ENCODE measurements at regions not wholly inside any gene's neighbourhood (a gene's known extent, or its start where the extent isn't known, plus 50 kb on each side); places are given as distances from the start of the nearest gene placed in this dataset.

GRCh38 chr7:26044320-26044719, 107.7 kb upstream of the NFE2L3 start:
- Histone ChIP-seq H3K27me3 (ENCODE audit: insufficient read depth, low read length, poor library complexity) (no peaks in the 10 kb centered on the region), H3K56ac (ENCODE audit: low read length) (no peak overlapping the region), H3K4ac (ENCODE audit: low read depth, low read length) (no peak overlapping the region), H4K5ac (ENCODE audit: low read length) (no peak overlapping the region), H2AK5ac (ENCODE audit: low read length) (no peak overlapping the region), H2BK120ac (ENCODE audit: low read depth, low read length) (no peak overlapping the region), H3K36me3 (ENCODE audit: control insufficient read depth, insufficient read depth, low read length) (no peaks in the 10 kb centered on the region), H3K4me1 (ENCODE audit: control insufficient read depth, low read depth, low read length) (no peaks in the 10 kb centered on the region), H3K79me2 (ENCODE audit: control insufficient read depth, insufficient read depth, low read length) (no peaks in the 10 kb centered on the region), H2BK5ac (ENCODE audit: low read length) (no peak overlapping the region), H3K79me1 (ENCODE audit: low read length) (no peaks in the 10 kb centered on the region), H4K8ac (ENCODE audit: low read depth, low read length) (no peak overlapping the region), H3K18ac (ENCODE audit: low read length) (no peak overlapping the region), H3K4me3 (ENCODE audit: low read length) (no peak overlapping the region), H3K9ac (ENCODE audit: low read length) (no peak overlapping the region), H3K4me2 (ENCODE audit: low read length) (no peak overlapping the region), H3K23ac (ENCODE audit: low read length) (no peak overlapping the region), H3K27ac (ENCODE audit: low read depth, low read length) (no peak overlapping the region), H2BK15ac (replicated peaks; ENCODE audit: low read depth) (no peak overlapping the region)
- no peak for DNase-seq
- no CpG with 5 or more reads among the region's 5 CpGs for WGBS (ENCODE audit: extremely low coverage, insufficient coverage, low lambda C conversion rate)

DNA sequence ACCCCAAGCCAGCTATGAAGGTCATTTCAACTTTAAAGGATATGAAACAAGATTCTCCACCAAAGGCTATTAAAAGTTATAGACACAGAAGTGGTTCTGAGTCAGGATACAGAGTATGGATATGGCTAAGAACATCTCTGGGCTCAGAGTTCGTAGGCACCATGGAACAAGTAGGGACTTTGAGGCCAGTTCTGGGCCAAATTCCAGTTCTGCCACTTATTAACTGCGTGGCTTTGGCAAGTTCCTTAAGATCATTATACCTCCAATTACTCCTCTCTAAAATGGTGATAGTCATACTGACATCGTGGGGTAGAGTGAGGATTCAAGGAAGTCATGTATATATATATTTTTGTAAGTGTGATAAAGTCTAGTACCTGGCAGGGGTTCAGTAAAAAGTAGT, 105.8 kb upstream of the NFE2L3 start:
- H3K27me3 ChIP-seq (ENCODE audit: insufficient read depth, low read length, poor library complexity) = no peaks in the 10 kb centered on the region
- H2BK5ac ChIP-seq (ENCODE audit: low read length) = no peak overlapping the region
- no peak overlapping the region for H3K56ac ChIP-seq (ENCODE audit: low read length)
- H2BK120ac ChIP-seq (ENCODE audit: low read depth, low read length) = no peak overlapping the region
- H3K4me3 ChIP-seq (ENCODE audit: low read length) = no peak overlapping the region
- no peaks in the 10 kb centered on the region for H3K79me2 ChIP-seq (ENCODE audit: control insufficient read depth, insufficient read depth, low read length)
- no peak overlapping the region for H3K4me2 ChIP-seq (ENCODE audit: low read length)
- no peak overlapping the region for H3K18ac ChIP-seq (ENCODE audit: low read length)
- no peaks in the 10 kb centered on the region for H3K4me1 ChIP-seq (ENCODE audit: control insufficient read depth, low read depth, low read length)
- no peak overlapping the region for H3K4ac ChIP-seq (ENCODE audit: low read depth, low read length)
- no peak overlapping the region for H4K8ac ChIP-seq (ENCODE audit: low read depth, low read length)
- no peak overlapping the region for H3K23ac ChIP-seq (ENCODE audit: low read length)
- no CpG with 5 or more reads among the region's 3 CpGs for WGBS (ENCODE audit: extremely low coverage, insufficient coverage, low lambda C conversion rate)
- no peak overlapping the region for H3K27ac ChIP-seq (ENCODE audit: low read depth, low read length)
- DNase-seq = no peak
- no peaks in the 10 kb centered on the region for H3K36me3 ChIP-seq (ENCODE audit: control insufficient read depth, insufficient read depth, low read length)
- H4K5ac ChIP-seq (ENCODE audit: low read length) = no peak overlapping the region
- no peak overlapping the region for H3K9ac ChIP-seq (ENCODE audit: low read length)
- no peak overlapping the region for H2AK5ac ChIP-seq (ENCODE audit: low read length)
- no peaks in the 10 kb centered on the region for H3K79me1 ChIP-seq (ENCODE audit: low read length)
- H2BK15ac ChIP-seq (replicated peaks; ENCODE audit: low read depth) = no peak overlapping the region

- Histone ChIP-seq H3K27ac (ENCODE audit: low read depth, low read length) (no peak overlapping the region), H2BK5ac (ENCODE audit: low read length) (no peak overlapping the region), H3K27me3 (ENCODE audit: insufficient read depth, low read length, poor library complexity) (no peaks in the 10 kb centered on the region), H2BK15ac (replicated peaks; ENCODE audit: low read depth) (no peak overlapping the region), H3K9ac (ENCODE audit: low read length) (no peak overlapping the region), H3K18ac (ENCODE audit: low read length) (no peak overlapping the region), H3K4me2 (ENCODE audit: low read length) (no peak overlapping the region), H2AK5ac (ENCODE audit: low read length) (no peak overlapping the region), H3K79me1 (ENCODE audit: low read length) (no peaks in the 10 kb centered on the region), H3K4me1 (ENCODE audit: control insufficient read depth, low read depth, low read length) (no peaks in the 10 kb centered on the region), H3K56ac (ENCODE audit: low read length) (no peak overlapping the region), H3K23ac (ENCODE audit: low read length) (no peak overlapping the region), H4K8ac (ENCODE audit: low read depth, low read length) (no peak overlapping the region), H2BK120ac (ENCODE audit: low read depth, low read length) (no peak overlapping the region), H3K36me3 (ENCODE audit: control insufficient read depth, insufficient read depth, low read length) (no peaks in the 10 kb centered on the region), H3K79me2 (ENCODE audit: control insufficient read depth, insufficient read depth, low read length) (no peaks in the 10 kb centered on the region), H3K4ac (ENCODE audit: low read depth, low read length) (no peak overlapping the region), H4K5ac (ENCODE audit: low read length) (no peak overlapping the region), H3K4me3 (ENCODE audit: low read length) (no peak overlapping the region)
- DNase-seq = no peak
- WGBS (ENCODE audit: extremely low coverage, insufficient coverage, low lambda C conversion rate) = no CpG with 5 or more reads among the region's 1 CpG
Observed at GRCh38 chr7:26046878-26047277, 105.1 kb upstream of the NFE2L3 start.

DNA sequence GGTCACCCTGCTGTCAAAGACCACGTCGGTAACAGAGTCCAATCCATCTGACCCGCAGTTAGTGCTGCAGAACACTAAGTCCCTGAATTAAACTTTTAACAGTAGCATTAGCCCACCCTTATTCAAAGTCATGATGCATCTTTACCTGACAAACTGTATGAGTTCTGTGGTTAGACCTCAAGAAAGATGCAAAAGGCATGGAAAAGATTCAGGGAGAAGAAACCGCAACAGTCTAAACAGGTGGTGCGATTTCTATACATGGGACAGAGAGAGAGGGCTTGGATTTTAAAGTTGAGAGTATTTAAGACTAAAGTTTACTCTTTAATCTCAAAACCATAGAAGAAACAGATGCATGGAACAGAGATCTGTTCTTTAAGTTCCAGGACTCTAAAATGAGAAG, 103.3 kb upstream of the NFE2L3 start:
- Histone ChIP-seq H2AK5ac (ENCODE audit: low read length) (no peak overlapping the region), H4K5ac (ENCODE audit: low read length) (no peak overlapping the region), H3K4me1 (ENCODE audit: control insufficient read depth, low read depth, low read length) (no peaks in the 10 kb centered on the region), H3K18ac (ENCODE audit: low read length) (no peak overlapping the region), H3K9ac (ENCODE audit: low read length) (no peak overlapping the region), H3K36me3 (ENCODE audit: control insufficient read depth, insufficient read depth, low read length) (no peaks in the 10 kb centered on the region), H3K4me2 (ENCODE audit: low read length) (no peak overlapping the region), H4K8ac (ENCODE audit: low read depth, low read length) (no peak overlapping the region), H3K56ac (ENCODE audit: low read length) (no peak overlapping the region), H2BK120ac (ENCODE audit: low read depth, low read length) (no peak overlapping the region), H3K27me3 (ENCODE audit: insufficient read depth, low read length, poor library complexity) (no peaks in the 10 kb centered on the region), H3K79me2 (ENCODE audit: control insufficient read depth, insufficient read depth, low read length) (no peaks in the 10 kb centered on the region), H2BK5ac (ENCODE audit: low read length) (no peak overlapping the region), H3K23ac (ENCODE audit: low read length) (no peak overlapping the region), H2BK15ac (replicated peaks; ENCODE audit: low read depth) (no peak overlapping the region), H3K4ac (ENCODE audit: low read depth, low read length) (no peak overlapping the region), H3K27ac (ENCODE audit: low read depth, low read length) (no peak overlapping the region), H3K4me3 (ENCODE audit: low read length) (no peak overlapping the region), H3K79me1 (ENCODE audit: low read length) (no peaks in the 10 kb centered on the region)
- no peak for DNase-seq
- WGBS (ENCODE audit: extremely low coverage, insufficient coverage, low lambda C conversion rate) = no CpG with 5 or more reads among the region's 5 CpGs

DNA sequence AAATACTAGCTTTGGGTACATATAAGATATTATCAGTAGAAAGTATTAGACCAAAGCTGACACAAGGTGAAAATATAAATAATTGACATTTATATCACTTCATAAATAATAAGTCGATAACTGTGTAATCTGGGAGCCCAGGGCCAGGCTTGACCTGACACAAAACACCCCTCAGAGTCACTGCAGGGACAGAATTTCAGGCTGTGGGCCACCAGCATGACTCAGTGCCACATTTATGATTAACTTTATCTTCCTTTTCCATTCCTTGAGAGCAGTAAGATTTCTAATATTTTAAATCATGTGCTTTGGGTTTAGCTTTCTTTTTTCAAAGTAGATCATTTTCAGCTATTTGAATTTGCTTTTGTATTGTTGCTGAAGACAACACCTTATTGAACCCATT, 102.9 kb upstream of the NFE2L3 start:
- Histone ChIP-seq H2BK120ac (ENCODE audit: low read depth, low read length) (no peak overlapping the region), H3K4me1 (ENCODE audit: control insufficient read depth, low read depth, low read length) (no peaks in the 10 kb centered on the region), H3K9ac (ENCODE audit: low read length) (no peak overlapping the region), H3K4me3 (ENCODE audit: low read length) (no peak overlapping the region), H2AK5ac (ENCODE audit: low read length) (no peak overlapping the region), H3K36me3 (ENCODE audit: control insufficient read depth, insufficient read depth, low read length) (no peaks in the 10 kb centered on the region), H2BK5ac (ENCODE audit: low read length) (no peak overlapping the region), H3K27me3 (ENCODE audit: insufficient read depth, low read length, poor library complexity) (no peaks in the 10 kb centered on the region), H3K56ac (ENCODE audit: low read length) (no peak overlapping the region), H3K23ac (ENCODE audit: low read length) (no peak overlapping the region), H3K4me2 (ENCODE audit: low read length) (no peak overlapping the region), H3K27ac (ENCODE audit: low read depth, low read length) (no peak overlapping the region), H4K5ac (ENCODE audit: low read length) (no peak overlapping the region), H3K79me2 (ENCODE audit: control insufficient read depth, insufficient read depth, low read length) (no peaks in the 10 kb centered on the region), H3K18ac (ENCODE audit: low read length) (no peak overlapping the region), H2BK15ac (replicated peaks; ENCODE audit: low read depth) (no peak overlapping the region), H3K79me1 (ENCODE audit: low read length) (no peaks in the 10 kb centered on the region), H4K8ac (ENCODE audit: low read depth, low read length) (no peak overlapping the region), H3K4ac (ENCODE audit: low read depth, low read length) (no peak overlapping the region)
- WGBS (ENCODE audit: extremely low coverage, insufficient coverage, low lambda C conversion rate) = no CpG with 5 or more reads among the region's 1 CpG
- no peak for DNase-seq

- Histone ChIP-seq H3K27ac (ENCODE audit: low read depth, low read length) (no peak overlapping the region), H4K8ac (ENCODE audit: low read depth, low read length) (no peak overlapping the region), H3K79me2 (ENCODE audit: control insufficient read depth, insufficient read depth, low read length) (no peaks in the 10 kb centered on the region), H3K27me3 (ENCODE audit: insufficient read depth, low read length, poor library complexity) (no peaks in the 10 kb centered on the region), H3K4me2 (ENCODE audit: low read length) (no peak overlapping the region), H2BK120ac (ENCODE audit: low read depth, low read length) (no peak overlapping the region), H4K5ac (ENCODE audit: low read length) (no peak overlapping the region), H2AK5ac (ENCODE audit: low read length) (no peak overlapping the region), H3K79me1 (ENCODE audit: low read length) (no peaks in the 10 kb centered on the region), H2BK5ac (ENCODE audit: low read length) (no peak overlapping the region), H3K18ac (ENCODE audit: low read length) (no peak overlapping the region), H2BK15ac (replicated peaks; ENCODE audit: low read depth) (no peak overlapping the region), H3K23ac (ENCODE audit: low read length) (no peak overlapping the region), H3K4ac (ENCODE audit: low read depth, low read length) (no peak overlapping the region), H3K4me3 (ENCODE audit: low read length) (no peak overlapping the region), H3K4me1 (ENCODE audit: control insufficient read depth, low read depth, low read length) (no peaks in the 10 kb centered on the region), H3K9ac (ENCODE audit: low read length) (no peak overlapping the region), H3K56ac (ENCODE audit: low read length) (no peak overlapping the region), H3K36me3 (ENCODE audit: control insufficient read depth, insufficient read depth, low read length) (no peaks in the 10 kb centered on the region)
- no peak for DNase-seq
Observed at GRCh38 chr7:26051021-26051420, 101.0 kb upstream of the NFE2L3 start.
